K562 (cell line): ENCODE measurements at regions not wholly inside any gene's neighbourhood (a gene's known extent, or its start where the extent isn't known, plus 50 kb on each side); places are given as distances from the start of the nearest gene placed in this dataset.
"Not testable (repeated sequence)": the region's sequence is repeated elsewhere in the genome, so short reads cannot be mapped to it uniquely, and the experiment has no call there.

Source experiments
- GTF2F1 ChIP-seq: IDR thresholded peaks from 2 replicates; pipeline ENCODE4 v1.6.1; 2011; ENCODE audit warnings: low read depth, low read length, improper control_type of control experiment
- TF ChIP-seq, protein P1 (sequence below), 3 experiments: IDR thresholded peaks in 2 of 3; conservative IDR thresholded peaks in 1 of 3; 2 replicates each; pipeline ENCODE4 v1.5.1; 2011 to 2012; ENCODE audit warnings: low read length in 3 of 3, mild to moderate bottlenecking in 3 of 3, control low read depth in 2 of 3, improper control_type of control experiment in 1 of 3, inconsistent platforms in 1 of 3, low read depth in 1 of 3, mixed read lengths in 1 of 3, moderate library complexity in 1 of 3; ENCODE audit not compliant: insufficient read depth in 2 of 3

DNA sequence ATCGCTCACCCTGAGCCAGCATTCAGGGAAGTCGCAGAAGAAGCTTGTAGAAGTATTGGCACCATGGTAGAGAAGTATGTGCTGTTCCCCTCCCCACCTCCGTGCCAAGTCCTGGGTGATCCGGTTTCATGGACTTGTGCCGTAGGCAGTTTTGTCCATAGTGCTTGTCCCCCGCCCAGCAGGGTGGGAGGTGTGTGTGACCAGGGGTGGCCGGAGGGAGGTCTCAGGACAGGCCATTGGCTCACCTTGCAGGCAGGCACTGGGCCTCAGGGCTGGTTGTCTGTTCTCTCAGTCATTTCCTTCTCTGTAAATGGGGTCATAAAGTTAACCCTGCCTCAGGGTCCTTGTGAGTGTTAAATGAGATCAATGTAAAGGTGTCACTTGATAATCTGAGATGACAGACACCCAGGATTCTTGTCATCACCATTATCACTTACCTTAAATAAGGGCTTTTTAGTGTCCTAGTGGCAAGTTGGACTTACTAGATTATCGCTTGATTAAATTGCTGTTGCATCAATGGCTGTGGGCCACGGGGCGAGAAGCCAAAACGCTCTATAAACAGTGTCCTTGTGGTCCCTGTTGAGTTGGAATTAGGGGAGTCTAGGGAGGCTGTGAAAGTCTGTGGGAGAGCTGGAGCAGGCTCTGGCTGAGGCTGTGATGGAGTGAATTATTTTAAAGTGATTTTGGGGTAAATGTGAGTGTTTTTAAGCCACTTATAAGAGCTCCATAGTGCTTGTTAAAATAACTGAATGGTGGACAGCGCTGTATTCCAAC, 130.0 kb downstream of the MRPL57 start:
- TF ChIP-seq, protein P1, sequence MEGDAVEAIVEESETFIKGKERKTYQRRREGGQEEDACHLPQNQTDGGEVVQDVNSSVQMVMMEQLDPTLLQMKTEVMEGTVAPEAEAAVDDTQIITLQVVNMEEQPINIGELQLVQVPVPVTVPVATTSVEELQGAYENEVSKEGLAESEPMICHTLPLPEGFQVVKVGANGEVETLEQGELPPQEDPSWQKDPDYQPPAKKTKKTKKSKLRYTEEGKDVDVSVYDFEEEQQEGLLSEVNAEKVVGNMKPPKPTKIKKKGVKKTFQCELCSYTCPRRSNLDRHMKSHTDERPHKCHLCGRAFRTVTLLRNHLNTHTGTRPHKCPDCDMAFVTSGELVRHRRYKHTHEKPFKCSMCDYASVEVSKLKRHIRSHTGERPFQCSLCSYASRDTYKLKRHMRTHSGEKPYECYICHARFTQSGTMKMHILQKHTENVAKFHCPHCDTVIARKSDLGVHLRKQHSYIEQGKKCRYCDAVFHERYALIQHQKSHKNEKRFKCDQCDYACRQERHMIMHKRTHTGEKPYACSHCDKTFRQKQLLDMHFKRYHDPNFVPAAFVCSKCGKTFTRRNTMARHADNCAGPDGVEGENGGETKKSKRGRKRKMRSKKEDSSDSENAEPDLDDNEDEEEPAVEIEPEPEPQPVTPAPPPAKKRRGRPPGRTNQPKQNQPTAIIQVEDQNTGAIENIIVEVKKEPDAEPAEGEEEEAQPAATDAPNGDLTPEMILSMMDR (IDR thresholded peaks at IDR 0.05 in 2 of 3, conservative IDR thresholded peaks at IDR 0.05 in 1 of 3; ENCODE audit: insufficient read depth in 2 of 3, low read depth in 1 of 3, low read length in 3 of 3), result not testable (repeated sequence)
- TF ChIP-seq GTF2F1, result not testable (repeated sequence)
